ENCODE measurements at regions not wholly inside any gene's neighbourhood (a gene's known extent, or its start where the extent isn't known, plus 50 kb on each side); places are given as distances from the start of the nearest gene placed in this dataset.
"Not testable (repeated sequence)": the region's sequence is repeated elsewhere in the genome, so short reads cannot be mapped to it uniquely, and the experiment has no call there.

DNA sequence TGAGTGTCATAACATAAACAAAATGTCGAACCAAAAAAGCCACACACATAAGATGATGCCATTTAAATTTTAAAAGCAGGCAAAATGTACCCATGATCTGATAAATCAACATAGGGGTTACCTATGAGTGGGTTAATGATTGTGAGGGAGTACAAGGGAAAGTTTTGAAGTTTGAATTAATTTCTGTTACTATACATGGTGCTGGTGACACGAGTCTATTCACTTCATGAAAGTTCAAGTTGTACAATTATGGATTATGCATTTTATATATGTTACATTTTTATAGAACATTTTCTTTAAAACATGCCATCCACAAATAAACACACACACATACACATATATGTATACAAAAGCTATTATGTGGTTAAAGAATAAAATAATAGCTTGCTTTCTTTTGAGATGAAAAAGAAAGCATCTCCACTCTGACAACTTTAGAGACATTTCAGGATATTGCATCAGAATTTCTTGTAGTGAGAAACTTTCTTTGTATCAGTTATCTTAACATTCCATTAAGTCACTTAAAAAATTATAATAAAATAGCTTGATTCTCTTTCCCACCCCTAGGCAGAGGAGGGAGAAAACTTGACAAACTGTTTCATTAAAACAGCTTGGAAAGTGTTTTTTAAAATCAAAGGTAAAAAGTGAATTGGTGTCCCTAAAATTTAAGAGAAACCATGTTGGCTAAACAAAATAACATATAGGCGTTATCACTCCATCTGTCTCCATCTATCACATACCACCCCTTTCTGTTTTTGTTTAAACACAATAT is 891.8 kb upstream of the NDST4 start:
- DNase-seq (ENCODE audit: low spot score) = no peak
- TF ChIP-seq, protein P1, sequence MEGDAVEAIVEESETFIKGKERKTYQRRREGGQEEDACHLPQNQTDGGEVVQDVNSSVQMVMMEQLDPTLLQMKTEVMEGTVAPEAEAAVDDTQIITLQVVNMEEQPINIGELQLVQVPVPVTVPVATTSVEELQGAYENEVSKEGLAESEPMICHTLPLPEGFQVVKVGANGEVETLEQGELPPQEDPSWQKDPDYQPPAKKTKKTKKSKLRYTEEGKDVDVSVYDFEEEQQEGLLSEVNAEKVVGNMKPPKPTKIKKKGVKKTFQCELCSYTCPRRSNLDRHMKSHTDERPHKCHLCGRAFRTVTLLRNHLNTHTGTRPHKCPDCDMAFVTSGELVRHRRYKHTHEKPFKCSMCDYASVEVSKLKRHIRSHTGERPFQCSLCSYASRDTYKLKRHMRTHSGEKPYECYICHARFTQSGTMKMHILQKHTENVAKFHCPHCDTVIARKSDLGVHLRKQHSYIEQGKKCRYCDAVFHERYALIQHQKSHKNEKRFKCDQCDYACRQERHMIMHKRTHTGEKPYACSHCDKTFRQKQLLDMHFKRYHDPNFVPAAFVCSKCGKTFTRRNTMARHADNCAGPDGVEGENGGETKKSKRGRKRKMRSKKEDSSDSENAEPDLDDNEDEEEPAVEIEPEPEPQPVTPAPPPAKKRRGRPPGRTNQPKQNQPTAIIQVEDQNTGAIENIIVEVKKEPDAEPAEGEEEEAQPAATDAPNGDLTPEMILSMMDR (IDR thresholded peaks at IDR 0.05; ENCODE audit: borderline replicate concordance, control extremely low read depth, extremely low read depth, insufficient read depth, missing control alignments) = no peak
- in situ Hi-C loops (cut with MboI; ENCODE audit: low sequenced_read_pairs, unreplicated experiment) = no loop called here

DNA sequence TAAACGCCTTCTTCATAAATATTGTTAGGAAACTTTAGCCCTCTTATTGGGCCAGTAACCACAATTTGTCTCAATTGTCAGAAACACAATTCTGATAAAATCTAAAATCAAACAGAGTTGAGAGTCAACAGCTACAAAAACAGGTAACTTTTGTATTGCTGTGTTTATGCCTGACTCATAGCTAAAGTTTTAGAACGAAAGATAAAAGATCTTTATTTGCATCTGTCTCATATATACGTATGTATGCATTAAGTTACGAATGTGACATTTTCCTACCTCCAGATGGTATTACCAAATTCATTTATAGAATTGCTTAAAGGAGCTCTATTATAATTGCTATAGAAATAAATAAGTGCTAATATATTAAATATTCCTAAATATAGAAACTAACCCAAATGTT is 887.9 kb upstream of the NDST4 start:
- DNase-seq (ENCODE audit: low spot score) = no peak
- in situ Hi-C loops (cut with MboI; ENCODE audit: low sequenced_read_pairs, unreplicated experiment) = no loop called here
- TF ChIP-seq, protein P1 (IDR thresholded peaks at IDR 0.05; ENCODE audit: borderline replicate concordance, control extremely low read depth, extremely low read depth, insufficient read depth, missing control alignments) = no peak

DNA sequence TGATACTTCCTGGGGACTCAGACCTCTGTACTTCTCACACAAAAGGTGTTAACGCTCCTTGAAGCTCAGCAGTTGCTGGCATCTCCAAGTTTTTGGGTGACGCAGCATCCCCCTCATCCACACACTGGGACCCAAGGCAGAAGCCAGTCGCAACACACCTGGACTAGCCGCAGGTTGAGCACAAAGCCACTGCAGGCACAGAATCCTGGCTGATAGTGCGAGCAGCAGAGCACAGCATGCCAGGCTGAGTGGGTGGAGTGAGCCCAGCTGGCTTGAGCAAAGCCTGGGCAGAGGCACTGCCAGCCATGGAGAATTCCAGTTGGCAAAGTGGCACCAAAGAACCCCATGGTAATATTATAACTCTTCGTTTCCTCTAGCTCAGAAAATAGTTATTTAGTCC is 873.2 kb upstream of the NDST4 start:
- DNase-seq (ENCODE audit: low spot score) = no peak
- in situ Hi-C loops (cut with MboI; ENCODE audit: low sequenced_read_pairs, unreplicated experiment) = no loop called here
- TF ChIP-seq, protein P1 (IDR thresholded peaks at IDR 0.05; ENCODE audit: borderline replicate concordance, control extremely low read depth, extremely low read depth, insufficient read depth, missing control alignments) = no peak

DNA sequence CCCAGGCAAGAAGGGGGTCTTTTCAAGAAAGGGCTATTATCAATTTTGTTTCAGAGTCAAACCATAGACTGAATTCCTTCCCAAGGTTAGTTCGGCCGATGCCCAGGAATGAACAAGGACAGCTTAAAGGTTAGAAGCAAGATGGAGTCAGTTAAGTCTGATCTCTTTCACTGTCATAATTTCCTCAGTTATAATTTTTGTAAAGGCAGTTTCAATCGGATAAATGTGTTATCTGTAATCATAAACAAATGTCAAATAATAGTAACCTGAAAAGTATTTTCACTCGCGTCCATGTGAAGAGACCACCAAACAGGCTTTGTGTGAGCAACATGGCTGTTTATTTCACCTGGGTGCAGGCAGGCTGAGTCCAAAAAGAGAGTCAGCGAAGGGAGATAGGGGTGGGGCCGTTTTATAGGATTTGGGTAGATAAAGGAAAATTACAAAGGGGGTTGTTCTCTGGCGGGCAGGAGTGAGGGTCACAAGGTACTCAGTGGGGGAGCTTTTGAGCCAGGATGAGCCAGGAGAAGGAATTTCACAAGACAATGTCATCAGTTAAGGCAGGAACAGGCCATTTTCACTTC is 862.1 kb upstream of the NDST4 start:
- in situ Hi-C loops (cut with MboI; ENCODE audit: low sequenced_read_pairs, unreplicated experiment); DNase-seq (ENCODE audit: low spot score): not testable (repeated sequence)

DNA sequence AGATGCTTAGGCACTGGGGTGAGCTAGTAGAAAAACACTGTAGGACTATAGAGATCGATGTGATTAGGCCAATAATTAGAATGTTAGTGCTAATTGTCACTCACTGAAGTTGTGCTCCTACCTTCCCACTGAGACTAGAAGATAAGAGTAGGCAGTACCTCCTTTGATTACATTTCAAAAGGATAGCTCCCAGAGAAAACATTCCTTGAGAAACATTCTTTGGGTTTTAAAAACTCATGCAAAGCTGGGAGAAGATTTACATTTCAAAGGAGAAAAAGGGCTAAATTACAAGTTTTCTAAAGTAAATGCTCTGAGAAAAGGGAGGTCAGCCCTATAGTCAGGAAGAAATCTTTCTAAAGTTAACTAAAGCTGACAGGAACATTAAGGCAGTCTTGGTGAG is 860.3 kb upstream of the NDST4 start:
- no peak for DNase-seq (ENCODE audit: low spot score)
- in situ Hi-C loops (cut with MboI; ENCODE audit: low sequenced_read_pairs, unreplicated experiment) = no loop called here
- TF ChIP-seq, protein P1 (IDR thresholded peaks at IDR 0.05; ENCODE audit: borderline replicate concordance, control extremely low read depth, extremely low read depth, insufficient read depth, missing control alignments) = no peak

DNA sequence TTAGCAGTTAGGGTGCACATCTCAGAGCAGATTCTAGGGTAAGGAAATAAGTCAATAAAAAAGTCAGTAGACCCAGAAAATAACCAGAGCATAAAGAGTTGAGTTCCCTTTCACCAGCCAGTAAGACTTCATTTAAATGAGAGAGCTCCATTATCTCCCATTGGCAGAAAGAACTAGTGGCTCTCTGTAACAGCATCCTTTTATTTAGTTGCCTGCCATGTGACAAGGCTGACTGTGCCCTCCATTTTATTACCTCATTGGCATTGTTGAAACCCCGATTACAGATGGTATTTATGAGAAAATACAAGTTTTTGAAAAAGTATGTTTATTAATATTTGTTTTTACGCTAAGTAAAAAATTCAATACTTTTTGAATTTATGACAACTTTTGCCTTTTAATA is 859.5 kb upstream of the NDST4 start:
- no peak for DNase-seq (ENCODE audit: low spot score)
- TF ChIP-seq, protein P1 (IDR thresholded peaks at IDR 0.05; ENCODE audit: borderline replicate concordance, control extremely low read depth, extremely low read depth, insufficient read depth, missing control alignments) = no peak
- in situ Hi-C loops (cut with MboI; ENCODE audit: low sequenced_read_pairs, unreplicated experiment) = no loop called here

DNA sequence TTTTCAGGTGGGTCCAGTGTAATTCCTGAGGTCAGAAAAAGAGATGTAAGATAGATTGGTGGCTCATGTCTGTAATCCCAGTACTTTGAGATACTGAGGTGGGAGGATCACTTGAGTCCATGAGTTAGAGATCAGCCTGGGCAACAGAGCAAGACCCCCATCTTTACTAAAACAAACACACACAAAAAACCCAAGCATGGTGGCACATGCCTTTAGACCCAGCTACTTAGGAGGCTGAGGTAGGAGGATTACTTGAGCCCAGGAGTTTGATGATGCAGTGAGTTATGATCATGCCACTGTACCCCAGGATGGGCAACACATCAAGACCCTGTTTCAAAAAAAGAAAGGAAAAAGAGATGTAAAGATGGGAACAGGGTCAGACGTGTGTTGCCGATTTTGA is 857.4 kb upstream of the NDST4 start:
- TF ChIP-seq, protein P1 (IDR thresholded peaks at IDR 0.05; ENCODE audit: borderline replicate concordance, control extremely low read depth, extremely low read depth, insufficient read depth, missing control alignments) = no peak
- in situ Hi-C loops (cut with MboI; ENCODE audit: low sequenced_read_pairs, unreplicated experiment) = no loop called here
- DNase-seq (ENCODE audit: low spot score) = no peak
